NB4 (cell line): ENCODE measurements at regions not wholly inside any gene's neighbourhood (a gene's known extent, or its start where the extent isn't known, plus 50 kb on each side); places are given as distances from the start of the nearest gene placed in this dataset.

ENCODE experiments used
- MAX ChIP-seq: IDR thresholded peaks from 2 replicates; pipeline ENCODE4 v1.6.1; 2011; ENCODE audit warnings: low read depth, low read length
- POLR2A ChIP-seq: IDR thresholded peaks from 2 replicates; pipeline ENCODE4 v1.6.1; 2011; ENCODE audit warnings: mild to moderate bottlenecking; ENCODE audit not compliant: insufficient read length; ENCODE audit errors: extremely low read depth
- TF ChIP-seq, protein P1 (sequence below): IDR thresholded peaks from one replicate; pipeline ENCODE4 v1.5.1; 2012; ENCODE audit warnings: low read depth, low read length

- TF ChIP-seq, protein P1, sequence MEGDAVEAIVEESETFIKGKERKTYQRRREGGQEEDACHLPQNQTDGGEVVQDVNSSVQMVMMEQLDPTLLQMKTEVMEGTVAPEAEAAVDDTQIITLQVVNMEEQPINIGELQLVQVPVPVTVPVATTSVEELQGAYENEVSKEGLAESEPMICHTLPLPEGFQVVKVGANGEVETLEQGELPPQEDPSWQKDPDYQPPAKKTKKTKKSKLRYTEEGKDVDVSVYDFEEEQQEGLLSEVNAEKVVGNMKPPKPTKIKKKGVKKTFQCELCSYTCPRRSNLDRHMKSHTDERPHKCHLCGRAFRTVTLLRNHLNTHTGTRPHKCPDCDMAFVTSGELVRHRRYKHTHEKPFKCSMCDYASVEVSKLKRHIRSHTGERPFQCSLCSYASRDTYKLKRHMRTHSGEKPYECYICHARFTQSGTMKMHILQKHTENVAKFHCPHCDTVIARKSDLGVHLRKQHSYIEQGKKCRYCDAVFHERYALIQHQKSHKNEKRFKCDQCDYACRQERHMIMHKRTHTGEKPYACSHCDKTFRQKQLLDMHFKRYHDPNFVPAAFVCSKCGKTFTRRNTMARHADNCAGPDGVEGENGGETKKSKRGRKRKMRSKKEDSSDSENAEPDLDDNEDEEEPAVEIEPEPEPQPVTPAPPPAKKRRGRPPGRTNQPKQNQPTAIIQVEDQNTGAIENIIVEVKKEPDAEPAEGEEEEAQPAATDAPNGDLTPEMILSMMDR = no peak
- TF ChIP-seq MAX (no peak), POLR2A (no peak)
Measured at GRCh38 chr3:168696051-168696450, 600.3 kb upstream of the GOLIM4 start.
